ENCODE measurements at regions not wholly inside any gene's neighbourhood (a gene's known extent, or its start where the extent isn't known, plus 50 kb on each side); places are given as distances from the start of the nearest gene placed in this dataset.

- TF ChIP-seq TAF1 (IDR thresholded peaks at IDR 0.05; ENCODE audit: borderline replicate concordance, insufficient read depth, low read length) (no peak), POLR2AphosphoS5 (IDR thresholded peaks at IDR 0.05; ENCODE audit: low read depth, low read length) (no peak), SIN3A (IDR thresholded peaks at IDR 0.05; ENCODE audit: borderline replicate concordance, insufficient read depth, low read length) (no peak)
Observed at GRCh38 chr1:47585141-47585902, 147.5 kb downstream of the FOXD2 start.
